ENCODE measurements at regions not wholly inside any gene's neighbourhood (a gene's known extent, or its start where the extent isn't known, plus 50 kb on each side); places are given as distances from the start of the nearest gene placed in this dataset.
"Not testable (repeated sequence)": the region's sequence is repeated elsewhere in the genome, so short reads cannot be mapped to it uniquely, and the experiment has no call there.

- peak overlapping the region in 5 of 8 donors; percentile 41 to 94 (median 87) for H3K4me3 Mint-ChIP-seq
- Histone ChIP-seq H3K27ac (ENCODE audit: low read depth, low read length) (no peak overlapping the region), H3K36me3 (ENCODE audit: insufficient read depth, low read length) (no peaks in the 10 kb centered on the region), H3K27me3 (ENCODE audit: insufficient read depth, low read length) (no peaks in the 10 kb centered on the region), H3K4me3 (ENCODE audit: low read length in 2 of 2) (peak overlapping the region in 1 of 2 donors; percentile 64), H3K9me3 (ENCODE audit: control insufficient read depth in 1 of 2, low read length in 2 of 2) (no peaks in the 10 kb centered on the region), H3K4me1 (ENCODE audit: insufficient read depth, low read length) (peaks cover 22% of the 10 kb centered on the region)
- CTCF ChIA-PET (ENCODE audit: partially characterized antibody): interaction anchor here (1.0 to 4.2 kb wide), 6 partner anchors 10 to 145 kb away, joined by 3 to 22 read pairs (median 6); no protein-coding TSS in a partner anchor
- H3K27me3 Mint-ChIP-seq: no peaks in the 10 kb centered on the region
- peaks cover 12 to 23% (median 18%) of the 10 kb centered on the region in 4 donors for H3K4me1 Mint-ChIP-seq
- peak overlapping the region; percentile 84 to 96 (median 95) for H3K27ac Mint-ChIP-seq
- POLR2A ChIA-PET (ENCODE audit: partially characterized antibody): interaction anchor here (0.6 to 2.1 kb wide), 10 partner anchors 9 to 145 kb away, joined by 3 to 16 read pairs (median 4); no protein-coding TSS in a partner anchor
- no peaks in the 10 kb centered on the region for H3K36me3 Mint-ChIP-seq
- no peak for DNase-seq
- H3K9me3 Mint-ChIP-seq: peaks cover 0 to 6% (median 0%) of the 10 kb centered on the region in 8 donors
- intact Hi-C loops (cut with micrococcal nuclease): loop anchor here (2.0 to 5.0 kb wide), 2 partner anchors 41 to 94 kb away; no protein-coding TSS in a partner anchor
Measured at GRCh38 chr10:47166405-47166777, 133.6 kb upstream of the GDF10 start.

GRCh38 chr10:47166808-47167581 lies 133.0 kb upstream of the GDF10 start:
- intact Hi-C loops (cut with micrococcal nuclease): loop anchor here (2.0 to 5.0 kb wide), 2 partner anchors 40 to 94 kb away; no protein-coding TSS in a partner anchor
- H3K27me3 Mint-ChIP-seq; DNase-seq; H3K36me3 ChIP-seq (ENCODE audit: insufficient read depth, low read length); H3K27ac ChIP-seq (ENCODE audit: low read depth, low read length); H3K27me3 ChIP-seq (ENCODE audit: insufficient read depth, low read length); H3K9me3 Mint-ChIP-seq; H3K9me3 ChIP-seq (ENCODE audit: control insufficient read depth in 1 of 2, low read length in 2 of 2); H3K4me3 ChIP-seq (ENCODE audit: low read length in 2 of 2); H3K36me3 Mint-ChIP-seq: not testable (repeated sequence)
- CTCF ChIA-PET (ENCODE audit: partially characterized antibody): interaction anchor here (1.0 to 4.2 kb wide), 2 partner anchors 12 to 119 kb away, joined by 3 to 22 read pairs; no protein-coding TSS in a partner anchor
- peaks cover 22% of the 10 kb centered on the region for H3K4me1 ChIP-seq (ENCODE audit: insufficient read depth, low read length)
- Mint-ChIP-seq H3K4me3 (peak overlapping the region in 5 of 8 donors; percentile 15 to 89 (median 41)), H3K4me1 (peaks cover 11 to 23% (median 18%) of the 10 kb centered on the region in 4 donors), H3K27ac (peak overlapping the region; percentile 11 to 96 (median 60))
- POLR2A ChIA-PET (ENCODE audit: partially characterized antibody): interaction anchor here (1.4 to 2.1 kb wide), 5 partner anchors 13 to 144 kb away, joined by 4 to 16 read pairs (median 8); no protein-coding TSS in a partner anchor

- no peaks in the 10 kb centered on the region for H3K9me3 ChIP-seq (ENCODE audit: control insufficient read depth in 1 of 2, low read length in 2 of 2)
- no peak overlapping the region for H3K4me3 ChIP-seq (ENCODE audit: low read length in 2 of 2)
- no peak overlapping the region for H3K27ac ChIP-seq (ENCODE audit: low read depth, low read length)
- ChIA-PET CTCF (ENCODE audit: partially characterized antibody) (interaction anchor here (4.2 kb wide), 1 partner anchor 120 kb away, joined by 22 read pairs; no protein-coding TSS in a partner anchor), POLR2A (ENCODE audit: partially characterized antibody) (no interaction called here)
- H3K27me3 Mint-ChIP-seq: no peaks in the 10 kb centered on the region
- H3K4me1 ChIP-seq (ENCODE audit: insufficient read depth, low read length): peaks cover 22% of the 10 kb centered on the region
- peak overlapping the region in 2 of 8 donors; percentile 15 to 17 for H3K4me3 Mint-ChIP-seq
- H3K9me3 Mint-ChIP-seq: peaks cover 0 to 6% (median 0%) of the 10 kb centered on the region in 8 donors
- no peak for DNase-seq
- H3K4me1 Mint-ChIP-seq: peaks cover 11 to 23% (median 18%) of the 10 kb centered on the region in 4 donors
- H3K36me3 Mint-ChIP-seq: no peaks in the 10 kb centered on the region
- H3K27ac Mint-ChIP-seq: peak overlapping the region in 3 of 7 donors; percentile 11 to 42 (median 29)
- intact Hi-C loops (cut with micrococcal nuclease): loop anchor here (2.0 to 5.0 kb wide), 2 partner anchors 40 to 93 kb away; no protein-coding TSS in a partner anchor
- no peaks in the 10 kb centered on the region for H3K36me3 ChIP-seq (ENCODE audit: insufficient read depth, low read length)
- no peaks in the 10 kb centered on the region for H3K27me3 ChIP-seq (ENCODE audit: insufficient read depth, low read length)
Measured at GRCh38 chr10:47167591-47167990, 132.4 kb upstream of the GDF10 start.

GRCh38 chr10:47169581-47169980 lies 130.4 kb upstream of the GDF10 start:
- CTCF ChIA-PET (ENCODE audit: partially characterized antibody): no interaction called here

GRCh38 chr10:47173929-47174442 lies 126.0 kb upstream of the GDF10 start:
- H3K9me3 ChIP-seq (ENCODE audit: control insufficient read depth in 1 of 2, low read length in 2 of 2): no peaks in the 10 kb centered on the region
- Mint-ChIP-seq H3K9me3 (peaks cover 0 to 6% (median 0%) of the 10 kb centered on the region in 8 donors), H3K36me3 (no peaks in the 10 kb centered on the region), H3K27me3 (no peaks in the 10 kb centered on the region), H3K4me3 (no peak overlapping the region), H3K27ac (no peak overlapping the region), H3K4me1 (peaks cover 0 to 3% (median under 1%) of the 10 kb centered on the region in 4 donors)
- H3K4me3 ChIP-seq (ENCODE audit: low read length in 2 of 2): no peak overlapping the region
- POLR2A ChIA-PET (ENCODE audit: partially characterized antibody): no interaction called here
- CTCF ChIA-PET (ENCODE audit: partially characterized antibody): no interaction called here
- intact Hi-C loops (cut with micrococcal nuclease): no loop called here
- H3K4me1 ChIP-seq (ENCODE audit: insufficient read depth, low read length): no peaks in the 10 kb centered on the region
- no peak overlapping the region for H3K27ac ChIP-seq (ENCODE audit: low read depth, low read length)
- no peaks in the 10 kb centered on the region for H3K36me3 ChIP-seq (ENCODE audit: insufficient read depth, low read length)
- no peak for DNase-seq
- no peaks in the 10 kb centered on the region for H3K27me3 ChIP-seq (ENCODE audit: insufficient read depth, low read length)

More at GRCh38 chr10:47169581-47169980, 130.4 kb upstream of the GDF10 start:
- Mint-ChIP-seq H3K9me3 (peaks cover 0 to 6% (median 0%) of the 10 kb centered on the region in 8 donors), H3K4me1 (peaks cover 11 to 21% (median 17%) of the 10 kb centered on the region in 4 donors), H3K27ac (no peak overlapping the region), H3K4me3 (no peak overlapping the region), H3K27me3 (no peaks in the 10 kb centered on the region), H3K36me3 (no peaks in the 10 kb centered on the region)
- POLR2A ChIA-PET (ENCODE audit: partially characterized antibody): no interaction called here
- no peaks in the 10 kb centered on the region for H3K27me3 ChIP-seq (ENCODE audit: insufficient read depth, low read length)
- H3K27ac ChIP-seq (ENCODE audit: low read depth, low read length): no peak overlapping the region
- H3K4me1 ChIP-seq (ENCODE audit: insufficient read depth, low read length): peaks cover 19% of the 10 kb centered on the region
- DNase-seq: no peak
- no peaks in the 10 kb centered on the region for H3K9me3 ChIP-seq (ENCODE audit: control insufficient read depth in 1 of 2, low read length in 2 of 2)
- H3K4me3 ChIP-seq (ENCODE audit: low read length in 2 of 2): no peak overlapping the region
- intact Hi-C loops (cut with micrococcal nuclease): loop anchor here (5.0 kb wide), 1 partner anchor 38 kb away; no protein-coding TSS in a partner anchor
- no peaks in the 10 kb centered on the region for H3K36me3 ChIP-seq (ENCODE audit: insufficient read depth, low read length)

- Histone ChIP-seq H3K9me3 (ENCODE audit: control insufficient read depth in 1 of 2, low read length in 2 of 2) (no peaks in the 10 kb centered on the region), H3K27ac (ENCODE audit: low read depth, low read length) (no peak overlapping the region), H3K4me1 (ENCODE audit: insufficient read depth, low read length) (no peaks in the 10 kb centered on the region), H3K27me3 (ENCODE audit: insufficient read depth, low read length) (no peaks in the 10 kb centered on the region), H3K4me3 (ENCODE audit: low read length in 2 of 2) (no peak overlapping the region), H3K36me3 (ENCODE audit: insufficient read depth, low read length) (no peaks in the 10 kb centered on the region)
- no peak overlapping the region for H3K4me3 Mint-ChIP-seq
- no peaks in the 10 kb centered on the region for H3K9me3 Mint-ChIP-seq
- ChIA-PET CTCF (ENCODE audit: partially characterized antibody) (interaction anchor here (1.4 kb wide), 1 partner anchor 10 kb away, joined by 3 read pairs; no protein-coding TSS in a partner anchor), POLR2A (ENCODE audit: partially characterized antibody) (no interaction called here)
- H3K27me3 Mint-ChIP-seq: no peaks in the 10 kb centered on the region
- intact Hi-C loops (cut with micrococcal nuclease): no loop called here
- H3K27ac Mint-ChIP-seq: peak overlapping the region in 1 of 7 donors; percentile 36
- no peaks in the 10 kb centered on the region for H3K36me3 Mint-ChIP-seq
- DNase-seq: no peak
- peaks cover 0 to 3% (median under 1%) of the 10 kb centered on the region in 4 donors for H3K4me1 Mint-ChIP-seq
Measured at GRCh38 chr10:47175181-47176123, 124.5 kb upstream of the GDF10 start.

Measured in CD4-positive, alpha-beta memory T cell (primary cell).